Neural crest cell (in vitro differentiated cells): ENCODE measurements at regions not wholly inside any gene's neighbourhood (a gene's known extent, or its start where the extent isn't known, plus 50 kb on each side); places are given as distances from the start of the nearest gene placed in this dataset.

Source experiments
- DNase-seq: peaks from one replicate; pipeline ENCODE4 v3.0.0; 2021; ENCODE audit warnings: low read depth, mixed read lengths, low spot score
- H3K27ac Mint-ChIP-seq: one replicate; pipeline ENCODE4 v1.8.0; 2021; ENCODE audit warnings: mild to moderate bottlenecking, mixed read lengths; ENCODE audit not compliant: unreplicated experiment
- H3K27me3 Mint-ChIP-seq: 2 replicates; pipeline ENCODE4 v1.8.0; 2021; ENCODE audit warnings: low read depth, mild to moderate bottlenecking, mixed read lengths
- H3K36me3 Mint-ChIP-seq: 2 replicates; pipeline ENCODE4 v1.8.0; 2021; ENCODE audit warnings: low read depth, mild to moderate bottlenecking, mixed read lengths
- H3K4me1 Mint-ChIP-seq: 2 replicates; pipeline ENCODE4 v1.8.0; 2021; ENCODE audit warnings: mixed read lengths
- H3K4me3 Mint-ChIP-seq: one replicate; pipeline ENCODE4 v1.8.0; 2021; ENCODE audit warnings: mild to moderate bottlenecking, mixed read lengths
- H3K9me3 Mint-ChIP-seq: 2 replicates; pipeline ENCODE4 v1.8.0; 2021; ENCODE audit warnings: mixed read lengths
- CTCF ChIP-seq: fragments of 200-600 bp; sonication (generic); conservative IDR thresholded peaks from 2 replicates; pipeline ENCODE4 v1.5.0; 2021; ENCODE audit warnings: antibody characterized with exemption, mild to moderate bottlenecking

GRCh38 chr10:118805146-118805545 lies 50.4 kb upstream of the CACUL1 start:
- no peaks in the 10 kb centered on the region for H3K4me1 Mint-ChIP-seq
- H3K27me3 Mint-ChIP-seq = peaks cover 3% of the 10 kb centered on the region
- DNase-seq = no peak
- no peaks in the 10 kb centered on the region for H3K36me3 Mint-ChIP-seq
- H3K4me3 Mint-ChIP-seq = no peak overlapping the region
- H3K9me3 Mint-ChIP-seq = no peaks in the 10 kb centered on the region
- no peak for TF ChIP-seq CTCF
- no peak overlapping the region for H3K27ac Mint-ChIP-seq

- TF ChIP-seq CTCF = no peak
- H3K27ac Mint-ChIP-seq = no peak overlapping the region
- no peak for DNase-seq
- no peaks in the 10 kb centered on the region for H3K27me3 Mint-ChIP-seq
- no peaks in the 10 kb centered on the region for H3K36me3 Mint-ChIP-seq
- no peak overlapping the region for H3K4me3 Mint-ChIP-seq
- H3K9me3 Mint-ChIP-seq = no peaks in the 10 kb centered on the region
- H3K4me1 Mint-ChIP-seq = peaks cover 8% of the 10 kb centered on the region
These were observed 52.9 kb upstream of the CACUL1 start for GRCh38 chr10:118807512-118808305.

GRCh38 chr10:118808601-118809356 lies 54.0 kb upstream of the CACUL1 start:
- Mint-ChIP-seq H3K36me3 (no peaks in the 10 kb centered on the region), H3K9me3 (no peaks in the 10 kb centered on the region), H3K4me3 (no peak overlapping the region), H3K27ac (no peak overlapping the region), H3K4me1 (peaks cover 10% of the 10 kb centered on the region), H3K27me3 (no peaks in the 10 kb centered on the region)
- DNase-seq = no peak
- TF ChIP-seq CTCF = no peak

GRCh38 chr10:118809357-118810220 lies 54.8 kb upstream of the CACUL1 start:
- Mint-ChIP-seq H3K36me3 (no peaks in the 10 kb centered on the region), H3K4me3 (no peak overlapping the region), H3K9me3 (no peaks in the 10 kb centered on the region), H3K4me1 (peaks cover 10% of the 10 kb centered on the region), H3K27me3 (no peaks in the 10 kb centered on the region), H3K27ac (no peak overlapping the region)
- no peak for TF ChIP-seq CTCF
- DNase-seq = no peak

- DNase-seq = no peak
- H3K27me3 Mint-ChIP-seq = peaks cover 3% of the 10 kb centered on the region
- H3K4me1 Mint-ChIP-seq = peaks cover 10% of the 10 kb centered on the region
- no peak for TF ChIP-seq CTCF
- no peaks in the 10 kb centered on the region for H3K9me3 Mint-ChIP-seq
- no peak overlapping the region for H3K4me3 Mint-ChIP-seq
- H3K27ac Mint-ChIP-seq = no peak overlapping the region
- H3K36me3 Mint-ChIP-seq = no peaks in the 10 kb centered on the region
These were observed 56.2 kb upstream of the CACUL1 start for GRCh38 chr10:118810796-118811505.
